ENCODE measurements at regions not wholly inside any gene's neighbourhood (a gene's known extent, or its start where the extent isn't known, plus 50 kb on each side); places are given as distances from the start of the nearest gene placed in this dataset.
"Not testable (repeated sequence)": the region's sequence is repeated elsewhere in the genome, so short reads cannot be mapped to it uniquely, and the experiment has no call there.

GRCh38 chr12:46617737-46618136 is 208.1 kb downstream of the SLC38A4 start:
- DNase-seq (ENCODE audit: low read depth) = not testable (repeated sequence)

- DNase-seq (ENCODE audit: low read depth) = peak; percentile 85
Measured at GRCh38 chr12:46617167-46617566, 208.6 kb downstream of the SLC38A4 start.

- no peak for DNase-seq (ENCODE audit: low read depth)
Measured at GRCh38 chr12:46610754-46611153, 215.0 kb downstream of the SLC38A4 start.

GRCh38 chr12:46609674-46610073 is 216.1 kb downstream of the SLC38A4 start:
- DNase-seq (ENCODE audit: low read depth) = no peak

GRCh38 chr12:46609273-46609623 is 216.5 kb downstream of the SLC38A4 start:
- no peak for DNase-seq (ENCODE audit: low read depth)

- DNase-seq (ENCODE audit: low read depth) = peak; percentile 32
Measured at GRCh38 chr12:46608431-46609272, 217.1 kb downstream of the SLC38A4 start.

GRCh38 chr12:46604684-46605083 is 221.1 kb downstream of the SLC38A4 start:
- no peak for DNase-seq (ENCODE audit: low read depth)

GRCh38 chr12:46603776-46604456 is 221.9 kb downstream of the SLC38A4 start:
- no peak for DNase-seq (ENCODE audit: low read depth)

- no peak for DNase-seq (ENCODE audit: low read depth)
Measured at GRCh38 chr12:46602474-46602873, 223.3 kb downstream of the SLC38A4 start.

- DNase-seq (ENCODE audit: low read depth) = no peak
Measured at GRCh38 chr12:46590991-46591703, 218.6 kb upstream of the SLC38A2 start.

GRCh38 chr12:46585854-46586621 is 213.5 kb upstream of the SLC38A2 start:
- peak; percentile 91 for DNase-seq (ENCODE audit: low read depth)

- DNase-seq (ENCODE audit: low read depth) = not testable (repeated sequence)
Measured at GRCh38 chr12:46584098-46584497, 211.5 kb upstream of the SLC38A2 start.

GRCh38 chr12:46581990-46582389 is 209.4 kb upstream of the SLC38A2 start:
- DNase-seq (ENCODE audit: low read depth) = not testable (repeated sequence)

GRCh38 chr12:46580445-46580844 is 207.9 kb upstream of the SLC38A2 start:
- no peak for DNase-seq (ENCODE audit: low read depth)

GRCh38 chr12:46579474-46579873 is 206.9 kb upstream of the SLC38A2 start:
- peak; percentile 29 for DNase-seq (ENCODE audit: low read depth)

GRCh38 chr12:46578190-46578982 is 205.8 kb upstream of the SLC38A2 start:
- no peak for DNase-seq (ENCODE audit: low read depth)

- DNase-seq (ENCODE audit: low read depth) = no peak
Measured at GRCh38 chr12:46577063-46577776, 204.6 kb upstream of the SLC38A2 start.

- DNase-seq (ENCODE audit: low read depth) = no peak
Measured at GRCh38 chr12:46574847-46575246, 202.3 kb upstream of the SLC38A2 start.

- DNase-seq (ENCODE audit: low read depth) = no peak
Measured at GRCh38 chr12:46573347-46573658, 200.7 kb upstream of the SLC38A2 start.

GRCh38 chr12:46572644-46573346 is 200.2 kb upstream of the SLC38A2 start:
- DNase-seq (ENCODE audit: low read depth) = no peak

Measured in iris pigment epithelial cell (primary cell).